PC-9 (cell line): ENCODE measurements at regions not wholly inside any gene's neighbourhood (a gene's known extent, or its start where the extent isn't known, plus 50 kb on each side); places are given as distances from the start of the nearest gene placed in this dataset.

Source experiments
- EZH2 ChIP-seq: fragments of 200-600 bp; sonication (generic); IDR thresholded peaks from 2 replicates; pipeline ENCODE4 v1.8.0; 2017; ENCODE audit warnings: antibody characterized with exemption, low read depth
- TF ChIP-seq, protein P1 (sequence below): fragments of 200-600 bp; sonication (generic); conservative IDR thresholded peaks from 2 replicates; pipeline ENCODE4 v1.6.1; 2017; ENCODE audit warnings: mixed run types, antibody characterized with exemption, mild to moderate bottlenecking, moderate library complexity

DNA sequence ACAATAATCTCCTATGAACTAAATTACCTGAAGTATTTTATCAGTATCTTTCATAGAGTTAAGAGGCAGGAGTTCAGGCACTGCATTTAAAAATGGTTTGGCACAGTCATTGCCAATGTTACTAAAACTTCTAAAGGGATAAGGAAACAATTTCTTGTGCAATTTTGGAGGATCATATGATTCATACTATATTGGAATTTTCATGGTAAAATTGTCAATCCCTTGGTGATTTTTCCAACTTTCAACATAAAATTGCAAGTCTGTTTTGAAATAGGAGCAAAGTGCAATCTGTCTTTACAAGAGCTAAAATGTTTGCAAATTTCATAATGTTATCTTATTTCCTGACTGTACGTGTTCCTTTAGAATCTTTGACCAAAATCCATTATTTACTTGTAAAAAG, 211.1 kb downstream of the DMRTA1 start:
- TF ChIP-seq, protein P1, sequence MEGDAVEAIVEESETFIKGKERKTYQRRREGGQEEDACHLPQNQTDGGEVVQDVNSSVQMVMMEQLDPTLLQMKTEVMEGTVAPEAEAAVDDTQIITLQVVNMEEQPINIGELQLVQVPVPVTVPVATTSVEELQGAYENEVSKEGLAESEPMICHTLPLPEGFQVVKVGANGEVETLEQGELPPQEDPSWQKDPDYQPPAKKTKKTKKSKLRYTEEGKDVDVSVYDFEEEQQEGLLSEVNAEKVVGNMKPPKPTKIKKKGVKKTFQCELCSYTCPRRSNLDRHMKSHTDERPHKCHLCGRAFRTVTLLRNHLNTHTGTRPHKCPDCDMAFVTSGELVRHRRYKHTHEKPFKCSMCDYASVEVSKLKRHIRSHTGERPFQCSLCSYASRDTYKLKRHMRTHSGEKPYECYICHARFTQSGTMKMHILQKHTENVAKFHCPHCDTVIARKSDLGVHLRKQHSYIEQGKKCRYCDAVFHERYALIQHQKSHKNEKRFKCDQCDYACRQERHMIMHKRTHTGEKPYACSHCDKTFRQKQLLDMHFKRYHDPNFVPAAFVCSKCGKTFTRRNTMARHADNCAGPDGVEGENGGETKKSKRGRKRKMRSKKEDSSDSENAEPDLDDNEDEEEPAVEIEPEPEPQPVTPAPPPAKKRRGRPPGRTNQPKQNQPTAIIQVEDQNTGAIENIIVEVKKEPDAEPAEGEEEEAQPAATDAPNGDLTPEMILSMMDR = no peak
- no peak for TF ChIP-seq EZH2
